Pons (tissue), 1 donor: ENCODE measurements at regions not wholly inside any gene's neighbourhood (a gene's known extent, or its start where the extent isn't known, plus 50 kb on each side); places are given as distances from the start of the nearest gene placed in this dataset.

Experiments used
- DNase-seq: peaks from one replicate; pipeline ENCODE4 v3.0.0-alpha.2; 2016; ENCODE audit warnings: low spot score

GRCh38 chr16:17647879-17648872, 177.4 kb upstream of the XYLT1 start:
- no peak for DNase-seq

DNA sequence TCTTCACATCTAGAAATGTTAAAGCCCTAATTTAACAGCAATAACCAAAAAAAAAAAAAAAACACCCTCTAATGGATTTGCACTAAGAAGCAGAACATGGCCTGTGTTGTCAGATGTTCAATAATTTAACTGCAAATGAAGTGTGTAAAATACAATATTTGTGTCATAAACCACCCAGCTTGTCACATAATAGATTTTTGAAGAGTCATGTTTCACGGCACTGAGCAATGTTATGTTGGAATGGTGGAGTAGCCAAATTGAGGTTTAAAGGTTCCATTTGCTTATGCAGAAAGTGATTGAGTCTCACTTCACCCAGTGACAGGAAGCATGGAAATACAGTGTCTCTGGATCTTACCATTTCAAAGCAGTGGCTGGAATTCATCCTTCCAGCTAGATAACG, 173.2 kb upstream of the XYLT1 start:
- DNase-seq: no peak

DNA sequence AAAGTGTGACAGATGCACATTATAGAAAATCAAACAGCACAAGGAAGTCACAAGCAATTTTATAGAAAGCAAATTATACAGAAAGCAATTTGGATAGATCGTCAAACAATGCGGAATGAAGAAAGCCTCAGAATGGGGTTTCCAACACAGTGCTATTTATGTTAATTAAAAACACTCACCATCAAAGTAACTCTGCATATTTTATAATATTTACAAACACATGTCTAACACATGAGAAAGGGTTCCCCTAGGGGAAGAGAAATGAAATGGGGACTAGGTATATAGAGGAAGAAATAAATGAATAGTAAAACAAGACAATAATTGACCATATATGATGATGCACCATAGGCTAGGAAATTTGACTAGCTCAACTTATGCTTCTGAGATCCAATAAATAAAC, 171.2 kb upstream of the XYLT1 start:
- DNase-seq: no peak

GRCh38 chr16:17638134-17638533, 167.4 kb upstream of the XYLT1 start:
- DNase-seq: no peak

DNA sequence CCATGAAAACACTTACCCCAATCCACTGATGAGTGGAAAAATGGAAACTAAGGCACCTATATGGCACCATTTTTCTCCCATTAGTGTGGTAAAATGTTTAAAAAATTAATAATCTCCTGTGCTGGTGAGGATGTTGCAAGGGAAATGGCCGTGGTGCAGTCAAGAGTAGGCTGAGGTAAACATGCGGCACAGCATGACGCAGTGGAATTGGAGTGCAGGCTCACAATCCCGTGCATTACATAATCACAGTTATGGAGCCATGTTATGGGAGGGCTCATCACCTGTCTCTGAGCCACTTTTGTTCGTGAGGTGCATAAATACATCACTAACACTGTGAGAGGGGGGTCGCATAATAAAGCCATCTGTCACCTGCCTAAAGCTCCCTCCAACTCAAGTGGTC, 164.4 kb upstream of the XYLT1 start:
- DNase-seq: no peak

- DNase-seq: no peak
These were observed 162.6 kb upstream of the XYLT1 start for GRCh38 chr16:17633181-17633951.

- no peak for DNase-seq
These were observed 161.9 kb upstream of the XYLT1 start for GRCh38 chr16:17632667-17633066.

DNA sequence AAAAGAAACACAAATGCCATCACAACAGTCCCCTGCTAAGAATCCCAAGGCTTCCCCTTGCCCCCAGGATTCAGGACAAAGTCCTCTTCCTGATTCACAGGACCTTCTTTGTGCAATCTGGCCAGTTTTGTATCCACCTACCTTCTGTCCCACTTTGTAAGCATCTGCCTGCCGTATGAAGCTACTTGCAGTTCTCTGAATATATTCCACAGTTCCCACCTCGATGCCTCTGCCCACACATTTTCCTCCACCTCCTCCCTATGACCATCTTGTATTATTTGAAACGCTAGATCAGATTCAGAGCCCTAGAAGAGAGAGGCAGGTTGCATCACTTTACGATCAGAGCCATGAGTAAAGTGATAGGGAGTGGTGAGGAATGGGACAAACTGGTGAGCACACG, 159.2 kb upstream of the XYLT1 start:
- no peak for DNase-seq

GRCh38 chr16:17628983-17629382, 158.2 kb upstream of the XYLT1 start:
- no peak for DNase-seq

DNA sequence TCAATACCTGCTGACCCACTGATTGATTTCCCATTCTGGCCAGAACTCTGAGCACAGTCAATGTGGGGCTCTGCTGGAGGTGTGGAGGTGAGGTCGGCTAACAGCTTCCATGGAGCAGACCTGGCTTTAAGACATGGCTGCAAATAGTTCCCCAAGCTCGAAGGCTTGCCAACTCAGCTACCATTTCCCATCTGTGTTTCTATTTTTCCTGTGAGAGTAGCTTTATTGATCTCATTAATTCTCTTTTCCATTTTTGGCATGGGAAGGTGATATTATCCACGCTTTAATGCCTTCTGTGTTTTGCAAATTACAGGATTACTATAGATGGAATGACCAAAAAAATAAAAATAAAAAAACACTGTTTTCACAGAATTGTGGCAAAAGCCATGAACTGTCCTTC, 151.6 kb upstream of the XYLT1 start:
- DNase-seq: peak; percentile 19

DNA sequence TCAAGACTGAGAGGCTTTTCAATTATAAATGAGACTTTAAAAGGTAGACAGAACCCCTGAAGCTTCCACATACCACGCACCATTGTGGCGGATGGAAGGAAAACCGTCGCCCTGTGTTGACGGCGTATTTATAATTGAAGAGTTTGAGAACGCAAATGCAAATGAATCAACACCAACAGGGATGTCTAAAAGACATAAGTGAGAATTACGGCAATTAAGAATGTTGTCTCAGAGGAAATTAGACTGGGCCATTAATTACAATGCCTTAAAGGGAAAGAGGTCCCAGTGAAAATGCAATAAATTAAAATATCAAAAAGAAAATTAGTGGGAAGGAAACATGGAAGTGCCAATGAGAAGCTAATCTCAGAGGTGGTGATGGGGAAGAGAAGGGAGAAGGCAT, 148.5 kb upstream of the XYLT1 start:
- DNase-seq: no peak

- no peak for DNase-seq
These were observed 146.3 kb upstream of the XYLT1 start for GRCh38 chr16:17617021-17617552.

GRCh38 chr16:17612336-17612735, 141.6 kb upstream of the XYLT1 start:
- DNase-seq: no peak

GRCh38 chr16:17607609-17608008, 136.8 kb upstream of the XYLT1 start:
- DNase-seq: peak; percentile 1

DNA sequence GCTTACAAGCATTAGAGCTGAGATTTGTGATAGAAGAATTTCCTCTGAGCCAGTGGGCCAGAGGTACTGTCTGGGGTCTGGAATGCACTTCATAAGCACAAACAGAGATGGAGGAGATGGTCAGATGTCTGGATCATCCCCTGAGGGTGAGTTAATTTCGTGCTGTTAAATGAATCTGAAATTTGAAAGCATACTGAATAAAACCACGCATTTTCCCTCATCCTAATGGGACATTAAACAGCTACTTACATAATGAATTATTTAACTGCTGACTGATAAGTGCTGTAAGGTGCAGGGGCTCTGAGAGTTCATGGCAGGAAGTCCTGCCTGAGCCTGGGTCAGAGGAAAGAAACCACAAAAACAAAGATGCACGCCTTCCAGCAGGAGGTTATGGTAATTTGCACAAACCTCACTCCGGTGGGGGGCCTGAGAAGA, 136.3 kb upstream of the XYLT1 start:
- no peak for DNase-seq

DNA sequence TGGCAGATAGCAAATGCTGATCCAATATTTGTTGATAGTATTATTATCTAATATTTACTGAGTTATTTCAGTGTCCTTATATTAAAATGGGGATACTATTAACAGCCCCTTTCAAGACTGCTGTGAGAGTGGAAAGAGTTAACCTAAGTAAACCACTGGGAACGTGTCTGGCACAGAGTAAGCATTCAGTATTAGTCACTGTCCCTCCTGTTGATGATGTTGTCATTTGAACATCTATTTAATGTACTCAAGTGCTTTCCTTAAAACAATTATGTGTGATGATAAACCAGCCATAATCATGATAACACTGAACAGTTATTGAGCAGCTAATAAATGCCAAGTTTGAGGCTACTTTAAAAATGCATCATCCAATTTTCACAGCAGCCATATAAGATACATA, 135.7 kb upstream of the XYLT1 start:
- no peak for DNase-seq

- no peak for DNase-seq
These were observed 135.0 kb upstream of the XYLT1 start for GRCh38 chr16:17605784-17606183.

DNA sequence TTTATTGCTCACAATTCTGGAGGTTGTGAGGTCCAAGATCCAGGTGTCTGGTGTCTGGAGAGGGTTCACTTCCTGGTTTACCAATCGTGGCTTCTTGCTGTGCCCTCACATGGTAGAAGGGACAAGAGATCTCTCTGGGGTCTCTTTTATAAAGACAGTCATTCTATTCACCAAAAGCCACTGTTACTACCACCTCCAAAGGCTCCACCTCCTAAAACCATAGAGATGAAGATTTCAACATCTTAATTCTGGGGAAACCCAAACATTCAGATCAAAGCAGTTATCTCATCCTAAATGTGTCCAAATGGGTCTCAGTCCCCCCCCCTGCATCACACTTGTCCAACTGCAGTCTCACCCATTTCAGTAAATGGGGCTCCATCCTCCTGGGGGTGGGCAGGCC, 132.9 kb upstream of the XYLT1 start:
- no peak for DNase-seq

DNA sequence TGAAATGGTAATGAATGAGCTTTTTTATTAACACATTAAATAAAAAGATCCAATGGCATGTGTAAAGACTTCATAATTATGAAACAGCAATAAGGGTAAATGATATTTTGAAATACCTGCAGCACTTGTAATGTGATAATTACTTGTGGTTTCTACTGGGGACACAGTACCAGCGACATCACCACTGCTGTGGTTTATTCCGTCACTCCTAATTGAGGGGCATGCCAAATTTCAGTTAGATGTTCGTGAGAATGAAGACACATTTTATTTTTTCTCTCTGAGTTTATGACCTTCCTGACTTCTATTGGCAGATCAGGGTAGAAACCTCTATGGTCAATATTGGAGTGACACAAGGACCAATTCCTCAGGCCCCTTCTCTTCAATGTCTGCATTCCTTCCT, 131.9 kb upstream of the XYLT1 start:
- no peak for DNase-seq

DNA sequence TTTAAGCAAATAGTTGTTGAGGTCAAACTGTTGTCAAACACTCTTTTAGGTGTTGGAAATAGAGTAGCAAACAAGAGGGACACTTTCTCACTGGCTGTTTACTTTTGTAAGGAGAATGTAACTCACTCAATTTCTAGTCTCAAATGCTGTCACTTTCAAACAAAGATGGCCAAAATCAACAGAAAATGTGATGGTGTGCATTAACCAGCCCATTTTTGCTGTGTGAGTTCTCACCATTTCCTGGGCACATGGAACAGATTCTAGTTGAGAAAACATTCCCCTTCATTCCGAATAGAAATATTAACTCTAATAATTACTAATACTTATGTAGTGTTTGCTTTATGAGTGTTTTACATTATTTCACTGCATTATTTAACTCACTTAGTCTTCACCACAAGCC, 128.2 kb upstream of the XYLT1 start:
- DNase-seq: no peak

DNA sequence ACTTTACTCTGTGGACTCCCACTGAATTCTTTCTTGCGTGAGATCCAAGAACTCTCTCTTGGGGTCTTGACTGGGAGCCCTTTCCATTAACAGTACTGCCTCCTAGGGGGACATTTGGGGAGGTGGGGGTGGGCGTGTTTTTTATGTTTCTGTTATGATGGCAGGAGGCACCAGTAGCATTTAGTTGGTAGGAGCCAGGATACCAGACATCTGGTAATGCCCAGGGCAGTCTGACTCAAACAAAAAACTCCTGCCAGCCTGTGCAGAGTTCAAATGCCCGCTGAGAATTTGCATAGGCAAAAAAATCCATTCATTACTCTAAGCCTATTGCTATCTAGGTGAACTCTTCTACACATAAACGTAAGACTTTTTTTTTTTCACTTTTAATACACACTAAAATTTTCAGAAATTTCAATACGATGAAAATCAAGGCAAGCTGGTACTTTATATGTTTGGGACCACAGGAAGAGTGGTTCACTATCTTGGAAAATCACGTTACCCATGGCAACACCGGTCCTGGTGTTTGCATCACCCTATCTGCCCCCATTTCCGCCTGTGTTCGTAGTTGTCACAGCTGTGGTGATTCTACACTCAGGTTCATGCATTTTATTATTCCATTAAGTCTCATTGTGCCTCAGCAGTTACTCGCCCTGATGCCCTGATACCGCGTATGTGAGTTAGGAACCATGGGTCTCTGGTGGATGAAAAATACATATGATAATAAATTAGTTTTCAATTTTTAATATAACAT, 121.1 kb upstream of the XYLT1 start:
- no peak for DNase-seq
